ENCODE measurements at regions not wholly inside any gene's neighbourhood (a gene's known extent, or its start where the extent isn't known, plus 50 kb on each side); places are given as distances from the start of the nearest gene placed in this dataset.
"Not testable (repeated sequence)": the region's sequence is repeated elsewhere in the genome, so short reads cannot be mapped to it uniquely, and the experiment has no call there.

DNA sequence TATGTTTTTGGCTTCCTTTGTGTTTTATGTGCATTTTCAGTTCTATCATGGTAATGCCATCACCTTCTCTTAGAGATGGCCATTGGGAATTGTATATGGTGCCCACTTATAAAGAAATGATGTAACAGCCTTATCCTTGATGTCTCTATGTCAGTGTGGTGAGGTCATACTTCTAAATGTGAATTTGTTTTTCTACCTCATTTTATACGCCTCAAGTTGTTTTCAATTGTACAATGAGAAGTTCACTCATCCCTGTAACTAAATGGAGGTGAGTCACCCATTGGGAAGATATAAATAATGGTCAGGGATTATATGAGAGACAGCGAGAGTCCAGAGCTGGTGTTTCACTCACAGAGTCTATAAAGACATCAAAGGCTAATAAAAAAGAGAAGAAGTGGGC lies 402.4 kb downstream of the AGTPBP1 start:
- intact Hi-C loops (cut with micrococcal nuclease): no loop called here
- no peaks in the 10 kb centered on the region for H3K27me3 Mint-ChIP-seq

DNA sequence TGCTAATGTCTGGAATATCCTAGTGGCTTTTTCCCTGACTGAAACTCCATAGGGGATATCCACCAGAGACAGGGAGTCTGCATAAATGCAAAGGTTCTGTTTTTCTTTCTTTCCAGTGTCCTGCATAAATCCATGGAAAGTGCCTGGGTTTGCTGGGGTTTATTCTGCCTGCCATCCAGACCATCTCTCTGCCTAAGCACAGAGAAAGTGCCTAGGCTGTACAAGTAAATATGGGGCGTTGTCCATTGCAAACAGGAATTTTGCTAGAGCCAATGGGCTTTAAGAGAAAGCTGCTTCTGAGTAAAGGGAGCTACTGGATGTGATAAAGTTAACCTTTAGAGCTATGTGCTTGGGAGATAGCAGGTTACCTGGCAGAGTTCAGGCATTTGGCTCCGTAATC lies 407.5 kb downstream of the AGTPBP1 start:
- Mint-ChIP-seq H3K36me3 (ENCODE audit: low read depth) (no peaks in the 10 kb centered on the region), H3K27ac (no peak overlapping the region), H3K4me1 (ENCODE audit: low read depth) (no peaks in the 10 kb centered on the region), H3K27me3 (no peaks in the 10 kb centered on the region), H3K9me3 (peaks cover 4% of the 10 kb centered on the region), H3K4me3 (no peak overlapping the region)
- intact Hi-C loops (cut with micrococcal nuclease): no loop called here

More for the DNA sequence above, 402.4 kb downstream of the AGTPBP1 start:
- Mint-ChIP-seq H3K4me1 (ENCODE audit: low read depth) (no peaks in the 10 kb centered on the region), H3K4me3 (no peak overlapping the region), H3K27ac (no peak overlapping the region), H3K9me3 (peaks cover 10% of the 10 kb centered on the region), H3K36me3 (ENCODE audit: low read depth) (no peaks in the 10 kb centered on the region)

DNA sequence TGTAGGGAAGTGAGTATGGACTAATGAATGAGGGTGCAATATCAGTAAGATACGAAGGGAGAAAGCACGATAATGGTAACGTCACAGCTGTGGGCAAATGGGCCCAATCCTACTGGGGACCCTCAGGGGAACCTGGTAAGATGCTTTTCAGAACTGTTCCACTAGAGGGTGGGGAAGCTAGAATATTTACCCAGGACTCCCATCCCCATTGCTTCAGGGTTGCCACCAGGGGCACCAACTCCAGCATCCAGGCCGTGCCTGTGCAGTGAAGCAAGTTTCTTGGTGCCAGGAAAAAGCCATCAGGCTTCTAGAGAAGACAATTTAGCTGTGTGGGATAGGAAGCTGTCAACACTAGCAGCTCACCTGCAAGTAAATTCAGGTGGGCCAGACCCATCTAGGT lies 409.3 kb downstream of the AGTPBP1 start:
- no peaks in the 10 kb centered on the region for H3K27me3 Mint-ChIP-seq
- no peak overlapping the region for H3K27ac Mint-ChIP-seq
- intact Hi-C loops (cut with micrococcal nuclease): no loop called here
- H3K36me3 Mint-ChIP-seq (ENCODE audit: low read depth): no peaks in the 10 kb centered on the region
- H3K4me3 Mint-ChIP-seq: no peak overlapping the region
- no peaks in the 10 kb centered on the region for H3K4me1 Mint-ChIP-seq (ENCODE audit: low read depth)
- peaks cover 1% of the 10 kb centered on the region for H3K9me3 Mint-ChIP-seq

GRCh38 chr9:85331626-85332025 lies 410.1 kb downstream of the AGTPBP1 start:
- Mint-ChIP-seq H3K9me3 (peaks cover 9% of the 10 kb centered on the region), H3K36me3 (ENCODE audit: low read depth) (no peaks in the 10 kb centered on the region), H3K4me3 (no peak overlapping the region), H3K4me1 (ENCODE audit: low read depth) (no peaks in the 10 kb centered on the region), H3K27me3 (no peaks in the 10 kb centered on the region), H3K27ac (no peak overlapping the region)
- intact Hi-C loops (cut with micrococcal nuclease): no loop called here

- no peaks in the 10 kb centered on the region for H3K4me1 Mint-ChIP-seq (ENCODE audit: low read depth)
- peaks cover 60% of the 10 kb centered on the region for H3K9me3 Mint-ChIP-seq
- no peaks in the 10 kb centered on the region for H3K27me3 Mint-ChIP-seq
- no peak overlapping the region for H3K27ac Mint-ChIP-seq
- H3K4me3 Mint-ChIP-seq: no peak overlapping the region
- no peaks in the 10 kb centered on the region for H3K36me3 Mint-ChIP-seq (ENCODE audit: low read depth)
- intact Hi-C loops (cut with micrococcal nuclease): no loop called here
These were observed 419.2 kb downstream of the AGTPBP1 start for GRCh38 chr9:85322592-85322991.

- no peak overlapping the region for H3K4me3 Mint-ChIP-seq
- no peaks in the 10 kb centered on the region for H3K4me1 Mint-ChIP-seq (ENCODE audit: low read depth)
- intact Hi-C loops (cut with micrococcal nuclease): no loop called here
- peaks cover 51% of the 10 kb centered on the region for H3K9me3 Mint-ChIP-seq
- H3K36me3 Mint-ChIP-seq (ENCODE audit: low read depth): no peaks in the 10 kb centered on the region
- H3K27ac Mint-ChIP-seq: no peak overlapping the region
- no peaks in the 10 kb centered on the region for H3K27me3 Mint-ChIP-seq
These were observed 420.2 kb downstream of the AGTPBP1 start for GRCh38 chr9:85321561-85321960.

DNA sequence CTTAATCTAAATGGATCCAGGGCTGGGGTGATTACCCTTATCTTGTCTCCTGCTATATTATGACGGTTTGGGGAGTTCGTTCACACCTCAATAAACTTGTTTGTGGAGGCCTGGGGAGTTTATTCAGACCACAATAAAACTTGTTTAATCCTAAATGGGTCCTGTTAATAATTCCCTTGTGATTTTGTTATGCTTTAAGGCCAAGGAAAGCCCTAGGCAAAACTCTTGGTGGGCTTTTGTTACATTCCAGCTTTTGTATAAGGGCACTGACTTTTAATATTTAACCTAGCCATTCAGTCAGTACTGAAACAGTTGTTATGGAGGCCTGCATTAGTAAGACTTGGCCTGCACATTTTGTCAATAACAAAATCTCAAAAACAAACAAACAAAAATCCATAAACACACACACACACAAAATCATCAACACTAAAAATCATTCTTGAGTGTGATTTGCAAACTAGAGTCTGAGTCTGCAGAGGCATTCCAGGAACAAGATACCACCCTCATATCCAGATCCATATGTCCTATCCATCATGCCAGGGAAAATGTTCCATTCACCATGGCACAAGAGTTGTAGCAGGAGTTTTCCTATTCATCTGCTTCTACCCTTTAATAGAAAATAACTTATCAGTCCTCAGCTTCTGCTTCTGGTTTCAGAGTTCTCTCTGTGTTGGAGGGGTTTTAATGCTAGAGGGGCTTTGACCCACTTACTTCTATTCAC lies 421.7 kb downstream of the AGTPBP1 start:
- Mint-ChIP-seq H3K36me3 (ENCODE audit: low read depth) (no peaks in the 10 kb centered on the region), H3K27ac (no peak overlapping the region), H3K4me1 (ENCODE audit: low read depth) (no peaks in the 10 kb centered on the region), H3K27me3 (no peaks in the 10 kb centered on the region), H3K9me3 (peaks cover 44% of the 10 kb centered on the region), H3K4me3 (no peak overlapping the region)
- intact Hi-C loops (cut with micrococcal nuclease): no loop called here

DNA sequence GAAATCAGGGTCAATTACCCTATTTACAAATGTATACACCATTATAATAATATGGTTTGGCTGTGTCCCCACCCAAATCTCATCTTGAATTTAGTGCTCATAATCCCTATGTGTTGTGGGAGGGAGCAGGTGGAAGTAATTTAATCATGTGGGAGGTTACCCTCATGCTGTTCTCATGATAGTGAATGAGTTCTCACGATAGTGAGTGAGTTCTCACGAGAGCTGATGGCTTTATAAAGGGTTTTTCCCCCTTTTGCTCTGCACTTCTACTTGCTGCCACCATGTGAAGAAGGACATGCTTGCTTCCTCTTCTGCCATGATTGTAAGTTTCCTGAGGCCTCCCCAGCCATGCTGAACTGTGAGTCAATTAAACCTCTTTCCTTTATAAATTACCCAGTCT lies 426.2 kb downstream of the AGTPBP1 start:
- H3K4me3 Mint-ChIP-seq; H3K27ac Mint-ChIP-seq; H3K4me1 Mint-ChIP-seq (ENCODE audit: low read depth); H3K27me3 Mint-ChIP-seq; H3K36me3 Mint-ChIP-seq (ENCODE audit: low read depth); intact Hi-C loops (cut with micrococcal nuclease): not testable (repeated sequence)
- H3K9me3 Mint-ChIP-seq: peaks cover 37% of the 10 kb centered on the region

GRCh38 chr9:85310573-85310972 lies 431.2 kb downstream of the AGTPBP1 start:
- intact Hi-C loops (cut with micrococcal nuclease): no loop called here
- Mint-ChIP-seq H3K9me3 (peaks cover 47% of the 10 kb centered on the region), H3K27ac (no peak overlapping the region), H3K36me3 (ENCODE audit: low read depth) (no peaks in the 10 kb centered on the region), H3K4me1 (ENCODE audit: low read depth) (no peaks in the 10 kb centered on the region), H3K4me3 (no peak overlapping the region), H3K27me3 (no peaks in the 10 kb centered on the region)

GRCh38 chr9:85303757-85304134 lies 438.0 kb downstream of the AGTPBP1 start:
- no peak overlapping the region for H3K27ac Mint-ChIP-seq
- H3K4me3 Mint-ChIP-seq: no peak overlapping the region
- H3K36me3 Mint-ChIP-seq (ENCODE audit: low read depth): no peaks in the 10 kb centered on the region
- H3K27me3 Mint-ChIP-seq: no peaks in the 10 kb centered on the region
- intact Hi-C loops (cut with micrococcal nuclease): no loop called here
- no peaks in the 10 kb centered on the region for H3K4me1 Mint-ChIP-seq (ENCODE audit: low read depth)
- H3K9me3 Mint-ChIP-seq: peaks cover 3% of the 10 kb centered on the region

GRCh38 chr9:85302938-85303756 lies 438.6 kb downstream of the AGTPBP1 start:
- Mint-ChIP-seq H3K36me3 (ENCODE audit: low read depth) (no peaks in the 10 kb centered on the region), H3K27ac (no peak overlapping the region)
- intact Hi-C loops (cut with micrococcal nuclease): no loop called here

GRCh38 chr9:85298499-85298898 lies 443.3 kb downstream of the AGTPBP1 start:
- Mint-ChIP-seq H3K27ac (no peak overlapping the region), H3K4me3 (no peak overlapping the region), H3K36me3 (ENCODE audit: low read depth) (no peaks in the 10 kb centered on the region), H3K4me1 (ENCODE audit: low read depth) (no peaks in the 10 kb centered on the region), H3K9me3 (peaks cover 14% of the 10 kb centered on the region), H3K27me3 (no peaks in the 10 kb centered on the region)
- intact Hi-C loops (cut with micrococcal nuclease): no loop called here

More at GRCh38 chr9:85302938-85303756, 438.6 kb downstream of the AGTPBP1 start:
- Mint-ChIP-seq H3K4me1 (ENCODE audit: low read depth) (no peaks in the 10 kb centered on the region), H3K9me3 (peaks cover 7% of the 10 kb centered on the region), H3K27me3 (no peaks in the 10 kb centered on the region), H3K4me3 (no peak overlapping the region)

DNA sequence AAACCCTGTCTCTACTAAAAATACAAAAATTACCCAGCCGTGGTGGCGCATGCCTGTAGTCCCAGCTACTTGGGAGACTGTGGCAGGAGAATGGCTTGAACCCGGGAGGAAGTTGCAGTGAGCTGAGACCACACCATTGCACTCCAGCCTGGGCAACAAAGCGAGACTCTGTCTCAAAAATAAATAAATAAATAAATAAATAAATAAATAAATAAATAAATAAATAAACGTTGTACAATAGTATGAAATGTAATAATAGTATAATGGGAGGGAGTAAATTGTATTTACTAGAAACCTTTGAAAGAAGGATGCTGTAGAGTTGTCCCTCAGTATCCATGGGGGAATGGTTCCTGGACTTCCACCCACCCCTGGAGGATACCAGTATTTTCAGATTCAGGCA lies 446.5 kb downstream of the AGTPBP1 start:
- H3K4me1 Mint-ChIP-seq (ENCODE audit: low read depth); H3K27ac Mint-ChIP-seq; H3K36me3 Mint-ChIP-seq (ENCODE audit: low read depth); intact Hi-C loops (cut with micrococcal nuclease); H3K4me3 Mint-ChIP-seq: not testable (repeated sequence)
- Mint-ChIP-seq H3K9me3 (peaks cover 14% of the 10 kb centered on the region), H3K27me3 (peaks cover 11% of the 10 kb centered on the region)

GRCh38 chr9:85292261-85292660 lies 449.5 kb downstream of the AGTPBP1 start:
- H3K4me1 Mint-ChIP-seq (ENCODE audit: low read depth): no peaks in the 10 kb centered on the region
- H3K27ac Mint-ChIP-seq: no peak overlapping the region
- no peaks in the 10 kb centered on the region for H3K36me3 Mint-ChIP-seq (ENCODE audit: low read depth)
- no peaks in the 10 kb centered on the region for H3K9me3 Mint-ChIP-seq
- H3K27me3 Mint-ChIP-seq: peaks cover 17% of the 10 kb centered on the region
- intact Hi-C loops (cut with micrococcal nuclease): no loop called here
- H3K4me3 Mint-ChIP-seq: no peak overlapping the region
